ENCODE measurements at regions not wholly inside any gene's neighbourhood (a gene's known extent, or its start where the extent isn't known, plus 50 kb on each side); places are given as distances from the start of the nearest gene placed in this dataset.
"Not testable (repeated sequence)": the region's sequence is repeated elsewhere in the genome, so short reads cannot be mapped to it uniquely, and the experiment has no call there.

- not testable (repeated sequence) for TF ChIP-seq POLR2A, CTCF (IDR thresholded peaks at IDR 0.05)
Observed at GRCh38 chr6:164933238-164933794, 376.1 kb downstream of the C6orf118 start.
